ENCODE measurements at regions not wholly inside any gene's neighbourhood (a gene's known extent, or its start where the extent isn't known, plus 50 kb on each side); places are given as distances from the start of the nearest gene placed in this dataset.

DNA sequence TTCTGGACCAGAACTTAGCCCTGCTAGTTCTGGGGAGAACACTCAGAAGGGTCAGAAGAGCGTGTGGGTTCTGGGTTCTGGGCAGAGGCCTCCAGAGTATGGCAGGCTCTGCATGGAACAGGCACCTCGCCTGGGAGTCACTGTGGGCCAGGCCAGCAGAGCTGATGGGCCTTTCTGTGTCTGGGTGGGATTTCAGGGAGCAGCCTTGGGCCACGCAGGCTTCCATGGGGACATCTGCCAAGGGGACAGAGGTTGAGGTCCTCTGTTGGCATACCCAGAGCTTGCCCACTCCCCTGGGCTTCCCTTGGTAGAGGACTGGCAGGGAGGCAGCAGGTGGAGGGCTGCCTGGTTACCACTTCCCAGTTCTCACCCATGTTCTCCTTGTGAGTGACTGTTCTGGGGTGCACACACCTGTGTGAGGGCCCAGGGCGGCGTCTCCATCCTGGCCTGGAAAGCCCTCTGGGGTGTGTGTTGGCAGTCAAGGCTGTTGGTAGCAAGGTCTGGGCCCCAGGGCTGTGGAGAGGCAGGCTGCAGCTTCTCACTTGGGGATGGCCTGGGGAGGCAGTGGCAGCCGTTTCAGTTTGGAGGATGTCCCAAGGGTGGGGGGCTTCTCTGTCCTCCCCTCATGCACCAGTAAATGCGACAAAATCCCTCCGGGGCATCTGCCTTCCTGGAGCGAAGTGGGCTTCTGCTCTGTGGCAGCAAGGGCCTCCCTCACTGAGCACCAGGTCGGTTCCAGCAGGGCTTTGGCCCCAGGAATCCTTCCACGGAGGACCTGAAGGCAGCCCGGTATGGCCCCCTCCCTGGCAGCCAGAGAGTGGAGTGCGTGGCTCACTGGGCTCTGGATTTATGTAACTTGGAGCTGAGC, 74.6 kb upstream of the HDAC4 start:
- no peak for DNase-seq (ENCODE audit: low read depth in 2 of 2)

DNA sequence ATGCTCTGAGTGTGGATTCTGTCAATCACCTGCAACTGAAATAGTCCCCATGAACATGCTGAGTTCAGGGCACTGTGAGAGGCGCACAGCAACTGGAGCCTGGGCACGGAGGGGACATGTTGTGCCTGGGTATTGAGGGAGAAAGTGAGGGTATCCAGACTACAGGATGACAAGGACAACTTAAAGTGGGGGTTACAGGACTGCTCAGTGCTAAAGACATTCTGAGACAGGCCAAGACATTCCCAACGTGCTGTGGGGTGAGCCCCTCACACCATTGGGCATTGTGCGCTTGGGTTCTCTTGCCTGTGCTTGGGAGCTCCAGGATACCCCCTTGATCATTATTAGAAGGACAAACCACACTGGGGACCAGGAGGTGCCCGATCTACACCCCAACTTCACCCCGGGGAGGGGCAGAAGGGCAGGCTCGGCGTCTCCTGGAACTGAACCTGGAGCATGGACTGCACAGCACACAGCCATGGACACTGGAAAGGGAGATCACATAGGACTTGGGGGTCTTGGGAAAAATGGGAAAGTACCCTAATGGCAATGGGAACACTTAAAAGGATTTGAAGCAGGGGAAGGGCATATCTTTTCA, 72.5 kb upstream of the HDAC4 start:
- no peak for DNase-seq (ENCODE audit: low read depth in 2 of 2)

DNA sequence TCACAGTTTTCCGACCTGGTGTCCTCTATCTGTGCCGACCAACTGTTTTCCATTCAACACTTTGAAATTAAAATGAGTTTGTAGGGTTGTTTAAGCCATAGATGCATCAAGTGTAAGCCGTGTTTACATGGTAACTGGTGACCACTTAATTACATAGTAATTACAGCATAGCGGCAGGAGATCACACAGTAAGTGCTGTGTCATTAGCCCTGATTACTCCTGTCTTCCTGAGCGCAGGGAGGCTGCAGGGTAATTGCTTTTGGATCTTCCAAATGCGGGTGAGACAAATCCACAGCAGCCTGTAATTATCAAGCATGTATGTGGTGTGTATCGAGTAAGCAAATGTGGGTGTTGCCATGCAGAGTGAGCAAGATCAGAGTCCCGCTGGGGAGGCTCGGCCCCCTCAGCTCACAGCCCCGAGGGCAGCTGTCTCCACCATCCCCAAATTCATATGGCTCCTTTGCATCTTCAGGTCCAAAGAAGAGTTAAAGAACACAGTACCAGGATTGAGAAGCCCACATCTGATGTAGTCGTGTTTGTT, 71.5 kb upstream of the HDAC4 start:
- no peak for DNase-seq (ENCODE audit: low read depth in 2 of 2)

DNA sequence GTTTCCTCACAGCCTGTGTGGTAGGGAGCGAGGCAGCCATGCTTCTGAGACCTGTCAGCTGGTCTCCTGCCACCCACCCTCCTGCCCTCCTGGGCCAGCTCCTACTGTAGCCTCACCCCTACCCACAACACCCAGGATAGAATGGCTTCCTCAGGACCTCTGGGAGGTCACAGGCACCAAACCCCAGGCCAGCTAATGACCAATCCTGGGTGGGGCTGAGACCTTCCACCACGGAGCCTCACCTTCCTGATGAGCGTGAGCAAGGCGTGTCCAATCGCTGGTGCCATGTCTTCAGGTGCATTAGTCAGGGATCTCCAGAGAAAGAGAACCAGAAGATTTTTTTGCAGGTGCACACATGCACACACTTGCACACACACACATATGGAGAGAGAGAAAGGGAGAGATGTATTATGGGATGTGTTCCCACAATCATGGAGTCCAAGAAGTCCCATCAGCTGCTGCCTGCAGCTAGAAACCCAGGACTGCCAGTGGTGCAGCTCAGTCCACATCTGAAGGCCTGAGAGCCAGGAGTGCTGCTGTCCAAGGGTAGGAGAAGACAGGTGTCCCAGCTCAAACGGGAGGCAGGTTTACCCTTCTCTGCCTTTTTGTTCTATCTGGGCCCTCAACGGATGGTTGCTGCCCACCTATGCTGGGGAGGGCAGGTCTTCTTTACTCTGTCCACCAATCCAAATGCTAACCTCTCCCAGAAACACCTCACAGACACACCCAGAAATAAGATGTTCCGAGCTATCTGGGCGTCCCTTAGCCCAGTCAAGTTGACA, 70.4 kb upstream of the HDAC4 start:
- no peak for DNase-seq (ENCODE audit: low read depth in 2 of 2)

- DNase-seq (ENCODE audit: low read depth in 2 of 2): no peak
These were observed 69.5 kb upstream of the HDAC4 start for GRCh38 chr2:239470151-239470900.

DNA sequence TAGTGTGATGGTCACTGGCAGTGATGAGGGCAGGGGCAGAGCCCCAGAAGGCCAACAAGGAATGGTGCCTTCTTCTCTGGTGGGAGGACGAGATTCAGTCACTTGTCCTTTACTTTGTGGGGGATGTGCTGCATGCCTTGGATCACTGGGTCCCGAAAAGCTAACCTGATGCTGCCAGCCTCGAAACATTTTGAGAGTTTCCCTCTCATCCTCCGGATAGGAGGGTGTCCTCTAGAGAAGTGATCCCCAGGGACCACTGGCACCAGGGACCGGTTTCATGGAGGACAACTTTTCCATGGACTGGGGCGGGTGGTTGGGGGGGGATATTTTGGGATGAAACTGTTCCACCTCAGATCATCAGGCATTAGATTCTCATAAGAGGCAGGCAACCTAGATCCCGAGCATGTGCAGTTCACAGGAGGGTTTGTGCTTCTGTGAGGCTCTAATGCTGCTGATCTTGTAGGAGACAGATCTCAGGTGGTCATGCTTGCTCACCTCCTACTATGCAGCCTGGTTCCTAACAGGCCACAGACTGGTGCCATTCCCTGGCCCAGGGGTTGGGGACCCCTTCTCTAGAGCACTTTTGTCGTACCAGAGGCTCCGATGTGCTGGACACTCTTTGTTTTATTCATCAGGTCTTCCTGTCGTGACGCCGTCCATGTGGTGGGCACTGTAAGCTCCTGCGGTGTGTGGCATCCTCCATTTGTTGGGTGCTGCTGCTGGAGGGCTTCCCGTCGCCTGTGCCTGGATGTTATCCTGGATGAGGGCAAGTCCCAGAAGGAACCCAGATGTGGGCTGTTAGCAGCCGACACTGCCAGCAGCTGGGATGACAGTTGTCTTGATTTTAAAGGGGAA, 68.5 kb upstream of the HDAC4 start:
- DNase-seq (ENCODE audit: low read depth in 2 of 2): no peak

DNA sequence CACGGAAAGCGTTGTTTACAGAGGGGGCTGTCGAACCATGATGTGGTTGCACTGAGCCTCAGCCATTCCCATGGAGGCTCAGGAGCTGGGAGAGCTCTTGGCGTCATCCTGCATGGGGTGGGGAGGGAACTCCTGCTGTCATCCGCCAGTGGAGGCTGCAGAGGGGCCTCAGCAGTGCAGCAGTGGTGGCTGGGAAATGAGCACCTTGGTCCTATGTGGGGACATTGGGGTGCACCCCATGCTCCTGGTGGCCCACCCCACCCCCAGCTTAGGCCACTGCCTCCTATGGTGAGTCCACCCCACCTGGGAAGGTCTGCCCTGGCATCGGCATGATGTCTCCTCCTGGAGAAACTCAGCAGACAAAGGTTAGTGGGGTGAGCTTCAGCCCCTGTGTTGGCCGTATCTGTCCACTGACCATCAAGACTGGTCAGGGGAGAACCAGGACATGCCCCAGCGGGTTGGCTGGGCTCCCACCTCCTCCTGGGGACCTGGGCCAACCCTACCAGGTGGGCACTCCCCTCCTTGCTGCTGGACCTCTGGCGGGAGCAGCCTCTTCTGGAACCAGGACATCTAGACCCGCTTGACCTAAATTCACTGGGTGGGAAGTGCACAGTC, 67.8 kb upstream of the HDAC4 start:
- DNase-seq (ENCODE audit: low read depth in 2 of 2): no peak

- DNase-seq (ENCODE audit: low read depth in 2 of 2): no peak
These were observed 67.2 kb upstream of the HDAC4 start for GRCh38 chr2:239467956-239468490.

- DNase-seq (ENCODE audit: low read depth in 2 of 2): no peak
These were observed 66.6 kb upstream of the HDAC4 start for GRCh38 chr2:239467281-239467955.

DNA sequence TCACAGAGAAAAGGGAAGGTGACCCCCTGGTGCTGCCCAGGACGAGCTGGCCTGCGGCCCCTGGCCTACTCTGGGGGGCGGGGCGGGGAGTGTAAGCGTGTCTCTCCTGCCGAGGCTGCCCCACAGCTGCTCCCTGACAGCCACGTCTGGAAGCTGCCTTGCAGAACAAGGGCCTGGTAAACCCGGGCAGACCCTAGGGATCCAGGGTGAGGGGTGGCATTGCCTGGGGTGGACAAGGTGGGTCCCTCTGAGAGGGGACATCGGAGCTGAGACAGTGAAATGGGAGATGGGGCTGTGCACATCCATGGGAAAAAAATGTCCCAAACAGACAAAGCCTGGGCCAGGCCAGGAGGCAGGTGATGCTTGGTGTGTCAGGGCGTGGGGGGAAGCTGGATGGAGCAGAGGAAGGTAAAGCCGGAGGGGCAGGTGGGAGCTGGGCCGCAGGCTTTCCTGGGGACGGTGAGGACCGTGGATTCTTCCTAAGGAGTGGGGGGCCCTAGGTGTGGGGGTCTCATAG, 66.0 kb upstream of the HDAC4 start:
- no peak for DNase-seq (ENCODE audit: low read depth in 2 of 2)

- DNase-seq (ENCODE audit: low read depth in 2 of 2): no peak
These were observed 65.4 kb upstream of the HDAC4 start for GRCh38 chr2:239466061-239466754.

GRCh38 chr2:239465017-239466001, 64.5 kb upstream of the HDAC4 start:
- no peak for DNase-seq (ENCODE audit: low read depth in 2 of 2)

DNA sequence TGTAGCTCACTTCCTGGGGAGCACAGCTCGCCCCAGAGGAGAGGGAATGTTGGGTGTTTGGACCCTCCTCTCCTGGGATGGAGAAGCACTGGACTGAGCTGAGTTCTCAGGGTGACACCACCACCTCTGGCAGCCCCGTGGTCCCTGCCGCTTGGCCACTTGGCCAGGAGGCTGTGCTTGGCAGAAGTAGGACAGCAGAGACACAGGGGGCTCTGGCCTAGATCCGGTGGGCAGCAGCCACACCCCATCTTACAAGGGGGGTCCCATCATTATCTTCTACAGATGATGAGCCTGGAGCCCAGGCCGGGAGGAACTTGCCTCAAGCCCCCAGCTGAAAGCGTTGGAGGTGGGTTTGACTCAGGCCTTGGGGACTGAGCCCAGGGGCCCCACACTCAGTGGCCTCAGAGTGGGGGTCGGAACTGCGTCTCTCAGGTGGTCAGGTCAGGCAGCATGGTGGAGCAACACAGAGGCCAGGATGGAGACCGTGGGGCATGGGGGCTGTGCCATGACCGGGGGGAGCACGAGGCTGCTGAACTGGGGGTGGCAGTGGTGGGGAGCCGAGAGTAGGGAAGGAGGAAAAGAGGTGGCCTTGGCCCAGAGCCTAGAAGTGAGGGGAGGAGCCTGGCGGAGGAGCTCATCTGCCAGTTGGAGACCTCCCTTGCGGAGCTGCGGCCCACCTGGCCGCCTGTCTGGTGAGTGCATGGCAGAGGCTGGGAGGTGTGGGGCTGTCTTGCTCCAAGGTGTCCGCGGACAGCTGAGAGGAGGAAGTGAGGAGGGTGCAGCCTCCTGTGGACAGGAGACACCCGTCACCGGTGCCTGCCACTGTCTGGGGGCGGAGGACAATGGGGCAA, 63.6 kb upstream of the HDAC4 start:
- no peak for DNase-seq (ENCODE audit: low read depth in 2 of 2)

DNA sequence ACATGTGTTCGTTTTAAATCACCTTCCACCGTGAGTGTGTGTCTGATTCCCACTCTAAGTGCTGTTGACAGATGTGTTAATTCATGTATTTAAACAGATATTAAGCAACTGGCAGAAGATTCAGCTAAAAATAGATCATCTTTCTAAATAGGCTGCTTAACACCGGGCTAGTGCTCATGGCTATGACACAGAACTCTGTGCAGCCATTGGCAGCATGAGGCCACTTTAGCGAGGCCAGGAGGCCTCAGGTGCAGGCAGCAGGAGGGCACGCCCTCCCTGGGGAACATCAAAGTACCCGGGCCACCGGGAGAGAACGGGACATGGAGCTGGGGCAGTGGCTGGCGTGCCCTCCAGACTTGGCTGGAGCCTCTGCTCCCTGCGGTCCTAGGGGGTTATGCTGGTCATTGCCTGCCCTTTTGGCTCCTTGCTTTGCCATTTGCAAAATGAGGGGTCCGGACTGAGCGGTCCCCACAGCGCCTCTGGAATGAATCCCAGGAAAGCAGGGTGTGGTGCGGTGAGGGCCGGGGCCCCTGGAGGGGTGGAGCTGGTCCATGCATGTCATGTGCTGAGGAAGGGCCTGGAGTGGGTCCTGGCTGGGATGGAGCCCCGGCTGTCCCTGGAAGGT, 62.8 kb upstream of the HDAC4 start:
- DNase-seq (ENCODE audit: low read depth in 2 of 2): no peak

GRCh38 chr2:239462671-239463506, 62.1 kb upstream of the HDAC4 start:
- no peak for DNase-seq (ENCODE audit: low read depth in 2 of 2)
